LNCaP clone FGC (cell line): ENCODE measurements at regions not wholly inside any gene's neighbourhood (a gene's known extent, or its start where the extent isn't known, plus 50 kb on each side); places are given as distances from the start of the nearest gene placed in this dataset.

ENCODE experiments used
- DNase-seq: peaks from one replicate; pipeline ENCODE4 v3.0.0-alpha.2; 2011; ENCODE audit warnings: low read depth
- H3K4me3 ChIP-seq: 2 replicates; pipeline ENCODE4 v1.5.1; 2011; ENCODE audit warnings: mild to moderate bottlenecking, low read depth, low read length, control low read depth
- CTCF ChIP-seq: IDR thresholded peaks from 2 replicates; pipeline ENCODE4 v1.5.1; 2012; ENCODE audit warnings: mild to moderate bottlenecking; ENCODE audit not compliant: control insufficient read depth, insufficient read depth; ENCODE audit errors: extremely low read depth

- H3K4me3 ChIP-seq: no peak overlapping the region
- no peak for TF ChIP-seq CTCF
- no peak for DNase-seq
Observed at GRCh38 chr3:132262956-132263355, 54.3 kb upstream of the ACP3 start.

- TF ChIP-seq CTCF: no peak
- H3K4me3 ChIP-seq: no peak overlapping the region
- DNase-seq: no peak
Observed at GRCh38 chr3:132265028-132265427, 52.2 kb upstream of the ACP3 start.

GRCh38 chr3:132265488-132265887 lies 51.7 kb upstream of the ACP3 start:
- no peak for DNase-seq
- no peak for TF ChIP-seq CTCF
- no peak overlapping the region for H3K4me3 ChIP-seq

- TF ChIP-seq CTCF: no peak
- no peak overlapping the region for H3K4me3 ChIP-seq
- DNase-seq: peak; percentile 93
Observed at GRCh38 chr3:132267391-132267993, 49.7 kb upstream of the ACP3 start.
